GM19463 (cell line): ENCODE measurements at regions not wholly inside any gene's neighbourhood (a gene's known extent, or its start where the extent isn't known, plus 50 kb on each side); places are given as distances from the start of the nearest gene placed in this dataset.

Experiments
- ATAC-seq: cut with Tn5 transposase; IDR thresholded peaks from one replicate; pipeline ENCODE4 v1.9.1; 2021; ENCODE audit warnings: mild to moderate bottlenecking, moderate library complexity; ENCODE audit not compliant: unreplicated experiment

GRCh38 chr20:48571949-48572847 lies 255.6 kb downstream of the PREX1 start:
- ATAC-seq: no peak

GRCh38 chr20:48569679-48570078 lies 258.1 kb downstream of the PREX1 start:
- no peak for ATAC-seq

GRCh38 chr20:48568520-48568919 lies 259.3 kb downstream of the PREX1 start:
- ATAC-seq: no peak

GRCh38 chr20:48567145-48567544 lies 260.7 kb downstream of the PREX1 start:
- no peak for ATAC-seq

GRCh38 chr20:48564982-48565539 lies 262.7 kb downstream of the PREX1 start:
- no peak for ATAC-seq

GRCh38 chr20:48563191-48563870 lies 264.5 kb downstream of the PREX1 start:
- ATAC-seq: no peak

GRCh38 chr20:48562586-48563116 lies 265.1 kb downstream of the PREX1 start:
- ATAC-seq: no peak

- ATAC-seq: no peak
Observed at GRCh38 chr20:48558906-48559305, 268.9 kb downstream of the PREX1 start.

- ATAC-seq: no peak
Observed at GRCh38 chr20:48557380-48557779, 270.4 kb downstream of the PREX1 start.

- no peak for ATAC-seq
Observed at GRCh38 chr20:48556956-48557355, 270.8 kb downstream of the PREX1 start.

- no peak for ATAC-seq
Observed at GRCh38 chr20:48552550-48552949, 275.2 kb downstream of the PREX1 start.

- ATAC-seq: no peak
Observed at GRCh38 chr20:48550814-48551213, 277.0 kb downstream of the PREX1 start.

- no peak for ATAC-seq
Observed at GRCh38 chr20:48547664-48548063, 280.1 kb downstream of the PREX1 start.

- no peak for ATAC-seq
Observed at GRCh38 chr20:48544402-48545339, 283.1 kb downstream of the PREX1 start.

GRCh38 chr20:48541581-48542071 lies 286.2 kb downstream of the PREX1 start:
- no peak for ATAC-seq

GRCh38 chr20:48538856-48539255 lies 288.9 kb downstream of the PREX1 start:
- no peak for ATAC-seq

GRCh38 chr20:48538058-48538825 lies 289.6 kb downstream of the PREX1 start:
- no peak for ATAC-seq

GRCh38 chr20:48536206-48536605 lies 291.6 kb downstream of the PREX1 start:
- no peak for ATAC-seq

- ATAC-seq: no peak
Observed at GRCh38 chr20:48535556-48535955, 292.2 kb downstream of the PREX1 start.

GRCh38 chr20:48532028-48532427 lies 295.8 kb downstream of the PREX1 start:
- no peak for ATAC-seq
